ENCODE measurements at regions not wholly inside any gene's neighbourhood (a gene's known extent, or its start where the extent isn't known, plus 50 kb on each side); places are given as distances from the start of the nearest gene placed in this dataset.

GRCh38 chr3:112763258-112763657 lies 83.4 kb downstream of the CD200R1L start:
- no peak for TF ChIP-seq BACH2 (CRISPR knock-in tag; IDR thresholded peaks at IDR 0.05; ENCODE audit: borderline replicate concordance)
- no peak for TF ChIP-seq TOX (CRISPR knock-in tag; IDR thresholded peaks at IDR 0.05; ENCODE audit: borderline replicate concordance)
